Activated CD4-positive, alpha-beta T cell treated with anti-CD3 and anti-CD28 coated beads, Interleukin-2, amount 10 ng/mL, durations not matched to agents 24 days and 14 days (primary cell): ENCODE measurements at regions not wholly inside any gene's neighbourhood (a gene's known extent, or its start where the extent isn't known, plus 50 kb on each side); places are given as distances from the start of the nearest gene placed in this dataset.

Source experiments
- DNase-seq: peaks from one replicate; pipeline ENCODE4 v3.0.0; 2022
- H3K27ac Mint-ChIP-seq: one replicate; pipeline ENCODE4 v1.8.0; 2022; ENCODE audit warnings: mild to moderate bottlenecking, mixed read lengths
- H3K27me3 Mint-ChIP-seq: one replicate; pipeline ENCODE4 v1.8.0; 2022; ENCODE audit warnings: mixed read lengths
- H3K36me3 Mint-ChIP-seq: one replicate; pipeline ENCODE4 v1.8.0; 2022; ENCODE audit warnings: low read depth, mild to moderate bottlenecking, mixed read lengths
- H3K4me1 Mint-ChIP-seq: one replicate; pipeline ENCODE4 v1.8.0; 2021; ENCODE audit warnings: mixed read lengths
- H3K4me3 Mint-ChIP-seq: one replicate; pipeline ENCODE4 v1.8.0; 2022; ENCODE audit warnings: mild to moderate bottlenecking, moderate library complexity, mixed read lengths
- H3K9me3 Mint-ChIP-seq: one replicate; pipeline ENCODE4 v1.8.0; 2021; ENCODE audit warnings: mixed read lengths
- intact Hi-C: fragments of 100-400 bp; cut with micrococcal nuclease; formaldehyde crosslinking; loops from one replicate; pipeline ENCODE4 v1.15.1; 2023

GRCh38 chr9:115939065-115939765 lies 214.4 kb upstream of the PAPPA start:
- Mint-ChIP-seq H3K36me3 (no peaks in the 10 kb centered on the region), H3K27ac (no peak overlapping the region), H3K27me3 (no peaks in the 10 kb centered on the region), H3K4me3 (no peak overlapping the region), H3K4me1 (no peaks in the 10 kb centered on the region), H3K9me3 (no peaks in the 10 kb centered on the region)
- DNase-seq: no peak
- intact Hi-C loops: no loop called here

GRCh38 chr9:115941561-115942315 lies 211.9 kb upstream of the PAPPA start:
- intact Hi-C loops: no loop called here
- no peak for DNase-seq
- Mint-ChIP-seq H3K4me3 (no peak overlapping the region), H3K36me3 (no peaks in the 10 kb centered on the region), H3K9me3 (peaks cover 5% of the 10 kb centered on the region), H3K27me3 (no peaks in the 10 kb centered on the region), H3K27ac (no peak overlapping the region), H3K4me1 (no peaks in the 10 kb centered on the region)

DNA sequence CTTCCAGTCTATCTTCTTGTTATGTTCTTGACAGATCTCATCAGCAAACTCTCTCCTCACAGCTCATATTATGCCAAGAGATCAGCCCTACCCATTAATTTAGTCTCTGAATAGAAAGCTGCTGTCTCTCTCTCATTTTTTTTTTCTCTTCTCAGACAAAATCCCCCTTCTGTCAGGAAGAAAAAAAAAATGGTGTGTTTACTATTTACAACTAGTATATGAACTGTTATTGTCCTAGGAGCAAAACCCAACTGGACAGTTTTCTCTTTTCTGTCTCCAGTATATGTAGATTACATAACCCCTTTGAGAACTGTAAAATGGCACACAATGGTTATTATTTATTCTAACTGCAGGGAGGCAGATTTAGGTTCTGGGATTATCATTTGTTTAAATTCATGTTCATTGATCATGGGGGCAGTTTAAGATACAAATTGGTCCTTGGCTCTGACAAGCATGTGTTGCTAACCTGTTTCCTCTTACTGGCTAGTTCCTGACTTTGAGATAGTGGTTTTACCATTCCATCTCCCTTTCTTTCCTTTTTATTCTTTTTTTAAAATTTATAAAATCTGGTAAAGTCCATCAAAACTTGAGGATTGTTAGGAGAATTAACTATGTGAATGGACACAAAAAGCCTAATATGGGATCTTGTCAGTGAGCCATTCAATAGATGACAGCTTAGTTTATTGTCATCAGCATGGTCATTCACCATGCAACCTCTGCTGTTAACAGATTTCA lies 210.0 kb upstream of the PAPPA start:
- Mint-ChIP-seq H3K4me1 (no peaks in the 10 kb centered on the region), H3K27me3 (no peaks in the 10 kb centered on the region), H3K27ac (no peak overlapping the region), H3K9me3 (peaks cover 5% of the 10 kb centered on the region), H3K36me3 (no peaks in the 10 kb centered on the region), H3K4me3 (no peak overlapping the region)
- intact Hi-C loops: no loop called here
- DNase-seq: no peak

DNA sequence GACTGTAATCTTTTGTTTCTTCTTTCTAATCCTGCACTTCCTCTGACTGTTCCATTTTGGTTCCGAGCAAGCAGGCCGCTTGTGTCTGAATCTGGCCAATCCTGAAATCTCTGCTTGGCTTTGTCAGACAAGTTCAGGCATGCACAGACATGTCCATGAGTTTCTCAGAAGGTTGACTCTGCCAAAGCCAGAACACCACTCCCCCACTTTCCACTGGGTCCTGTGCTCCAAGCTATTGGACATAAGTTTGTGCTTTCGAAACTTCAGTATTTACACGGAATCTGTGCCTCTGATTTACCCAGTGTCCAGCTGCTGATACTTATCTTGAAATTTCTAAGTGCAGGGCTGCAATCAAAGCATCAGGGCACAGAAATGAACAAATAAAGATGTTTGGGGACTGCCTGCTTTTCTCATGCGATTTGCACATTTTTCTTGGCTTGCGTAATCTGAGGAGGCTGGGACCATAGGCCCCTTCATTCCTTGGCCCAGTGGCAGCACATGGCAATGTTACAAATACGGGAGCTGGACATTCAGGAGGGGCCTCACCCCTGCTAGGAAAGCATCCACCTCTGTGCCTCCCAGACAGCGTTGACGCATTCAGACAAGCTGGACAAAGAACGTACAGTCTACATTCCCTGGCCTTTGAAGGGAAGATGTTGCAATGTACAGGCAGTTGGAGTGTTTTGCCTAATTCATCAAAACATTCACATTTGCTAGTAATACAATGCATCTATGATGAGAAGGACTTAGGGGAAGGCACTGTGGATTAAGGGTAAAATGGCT lies 209.2 kb upstream of the PAPPA start:
- Mint-ChIP-seq H3K4me1 (no peaks in the 10 kb centered on the region), H3K27ac (no peak overlapping the region), H3K4me3 (no peak overlapping the region), H3K27me3 (no peaks in the 10 kb centered on the region), H3K9me3 (peaks cover 5% of the 10 kb centered on the region), H3K36me3 (no peaks in the 10 kb centered on the region)
- no peak for DNase-seq
- intact Hi-C loops: no loop called here

DNA sequence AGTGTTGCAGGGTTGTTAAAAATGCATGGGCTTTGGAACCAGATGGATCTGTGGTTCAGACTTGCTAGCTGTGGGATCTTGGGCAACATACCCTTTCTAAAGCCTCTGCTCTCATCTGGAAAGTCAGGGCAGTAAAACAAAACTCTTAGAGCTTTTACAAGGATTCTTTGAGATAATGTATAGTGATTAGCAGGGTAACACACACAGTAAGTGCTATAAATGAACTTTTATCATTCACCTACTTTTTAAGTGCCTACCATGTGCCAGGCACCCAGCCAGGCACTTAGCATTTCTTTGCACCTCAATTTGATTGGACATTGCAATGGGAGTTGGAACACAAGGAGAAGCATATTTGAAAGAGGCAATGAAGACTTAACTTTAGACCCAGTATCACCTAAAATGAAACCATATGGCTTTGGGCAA lies 208.6 kb upstream of the PAPPA start:
- Mint-ChIP-seq H3K4me1 (no peaks in the 10 kb centered on the region), H3K4me3 (no peak overlapping the region), H3K27ac (no peak overlapping the region), H3K36me3 (no peaks in the 10 kb centered on the region), H3K9me3 (peaks cover 5% of the 10 kb centered on the region), H3K27me3 (no peaks in the 10 kb centered on the region)
- intact Hi-C loops: no loop called here
- DNase-seq: no peak

GRCh38 chr9:115946530-115946929 lies 207.1 kb upstream of the PAPPA start:
- Mint-ChIP-seq H3K36me3 (no peaks in the 10 kb centered on the region), H3K4me1 (no peaks in the 10 kb centered on the region), H3K4me3 (no peak overlapping the region), H3K27ac (no peak overlapping the region), H3K9me3 (peaks cover 9% of the 10 kb centered on the region), H3K27me3 (no peaks in the 10 kb centered on the region)
- DNase-seq: no peak
- intact Hi-C loops: no loop called here

- no peak for DNase-seq
- intact Hi-C loops: no loop called here
- Mint-ChIP-seq H3K9me3 (peaks cover 4% of the 10 kb centered on the region), H3K36me3 (no peaks in the 10 kb centered on the region), H3K4me3 (no peak overlapping the region), H3K27ac (no peak overlapping the region), H3K27me3 (no peaks in the 10 kb centered on the region), H3K4me1 (no peaks in the 10 kb centered on the region)
Observed at GRCh38 chr9:115951977-115952376, 201.6 kb upstream of the PAPPA start.

GRCh38 chr9:115952430-115953292 lies 200.9 kb upstream of the PAPPA start:
- Mint-ChIP-seq H3K27ac (no peak overlapping the region), H3K36me3 (no peaks in the 10 kb centered on the region), H3K4me1 (no peaks in the 10 kb centered on the region), H3K4me3 (no peak overlapping the region), H3K27me3 (no peaks in the 10 kb centered on the region), H3K9me3 (peaks cover 4% of the 10 kb centered on the region)
- intact Hi-C loops: no loop called here
- DNase-seq: no peak

DNA sequence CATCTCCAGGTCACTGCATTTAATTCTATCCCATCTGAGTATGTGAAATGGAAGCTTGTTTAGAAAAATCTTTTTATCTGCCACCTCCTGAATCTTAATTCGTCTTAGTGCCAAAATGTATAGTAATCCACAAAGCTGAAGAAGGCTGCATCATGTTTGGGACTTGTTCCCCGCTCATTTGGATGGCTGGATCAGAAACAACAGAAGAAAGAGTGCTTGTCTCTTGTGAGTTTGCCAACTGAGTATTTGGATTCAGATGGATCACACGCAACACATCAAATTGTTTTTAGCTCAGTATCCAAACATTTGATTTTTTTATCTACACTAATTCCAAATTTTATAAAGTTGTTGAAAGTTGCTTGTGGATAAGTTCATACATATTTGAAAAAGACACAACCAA lies 197.2 kb upstream of the PAPPA start:
- no peaks in the 10 kb centered on the region for H3K36me3 Mint-ChIP-seq
- H3K4me1 Mint-ChIP-seq: no peaks in the 10 kb centered on the region
- intact Hi-C loops: no loop called here
- no peak for DNase-seq
- H3K27ac Mint-ChIP-seq: no peak overlapping the region
- no peaks in the 10 kb centered on the region for H3K27me3 Mint-ChIP-seq
- H3K4me3 Mint-ChIP-seq: no peak overlapping the region
- H3K9me3 Mint-ChIP-seq: no peaks in the 10 kb centered on the region

GRCh38 chr9:115957585-115957984 lies 196.0 kb upstream of the PAPPA start:
- Mint-ChIP-seq H3K4me1 (no peaks in the 10 kb centered on the region), H3K27me3 (no peaks in the 10 kb centered on the region), H3K36me3 (no peaks in the 10 kb centered on the region), H3K9me3 (no peaks in the 10 kb centered on the region), H3K4me3 (no peak overlapping the region), H3K27ac (no peak overlapping the region)
- no peak for DNase-seq
- intact Hi-C loops: no loop called here

DNA sequence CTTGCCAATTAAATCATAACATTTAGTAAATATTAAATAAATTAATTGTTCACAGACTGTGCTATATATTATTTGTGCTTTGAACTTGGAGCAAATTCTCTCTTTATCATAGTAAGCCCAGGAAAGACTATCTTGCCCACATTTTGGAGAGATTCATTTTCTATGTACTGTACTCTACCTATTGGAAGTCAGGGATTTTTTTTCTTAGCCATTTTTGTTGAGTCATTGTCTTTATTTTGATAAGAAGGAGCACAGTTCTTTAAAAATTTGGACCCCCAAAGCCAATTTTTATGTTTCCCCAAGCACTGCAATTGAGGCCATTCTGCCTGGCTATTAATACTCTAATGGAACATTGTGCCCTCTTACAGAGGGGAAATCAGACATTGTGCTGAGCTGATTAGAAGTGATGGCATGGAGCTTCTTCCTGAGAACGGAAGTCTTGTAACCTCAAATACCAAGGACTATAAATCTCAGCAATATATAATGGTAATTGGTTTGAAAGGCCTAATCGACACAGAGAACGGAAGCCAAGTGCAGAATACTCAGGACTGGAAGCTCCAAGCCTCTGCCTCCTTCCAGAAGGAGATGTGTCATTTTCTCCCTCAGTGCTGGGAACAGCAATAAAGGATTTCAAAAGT lies 188.8 kb upstream of the PAPPA start:
- Mint-ChIP-seq H3K27me3 (no peaks in the 10 kb centered on the region), H3K9me3 (no peaks in the 10 kb centered on the region), H3K4me1 (no peaks in the 10 kb centered on the region), H3K4me3 (no peak overlapping the region), H3K27ac (no peak overlapping the region), H3K36me3 (no peaks in the 10 kb centered on the region)
- no peak for DNase-seq
- intact Hi-C loops: no loop called here

DNA sequence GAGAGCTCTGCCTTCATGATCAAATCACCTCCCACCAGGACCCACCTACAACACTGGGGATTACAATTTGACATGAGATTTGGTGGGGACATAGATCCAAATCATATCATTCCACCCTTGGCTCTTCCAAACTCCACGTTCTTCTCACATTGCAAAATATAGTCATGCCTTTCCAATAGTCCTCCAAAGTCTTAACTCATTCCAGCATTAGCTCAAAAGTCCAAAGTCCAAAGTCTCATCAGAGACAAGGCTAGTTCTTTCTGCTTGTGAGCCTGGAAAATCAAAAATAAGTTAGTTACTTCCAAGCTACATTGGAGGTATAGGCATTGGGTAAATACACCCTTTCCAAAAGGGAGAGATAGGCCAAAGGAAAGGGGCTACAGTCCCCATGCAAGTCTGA lies 186.9 kb upstream of the PAPPA start:
- no peak overlapping the region for H3K27ac Mint-ChIP-seq
- intact Hi-C loops: no loop called here
- H3K4me1 Mint-ChIP-seq: no peaks in the 10 kb centered on the region
- H3K4me3 Mint-ChIP-seq: no peak overlapping the region
- no peaks in the 10 kb centered on the region for H3K36me3 Mint-ChIP-seq
- no peak for DNase-seq
- no peaks in the 10 kb centered on the region for H3K27me3 Mint-ChIP-seq
- no peaks in the 10 kb centered on the region for H3K9me3 Mint-ChIP-seq

GRCh38 chr9:115969096-115969495 lies 184.5 kb upstream of the PAPPA start:
- peak; percentile 22 for DNase-seq
- Mint-ChIP-seq H3K27ac (no peak overlapping the region), H3K36me3 (no peaks in the 10 kb centered on the region), H3K4me1 (no peaks in the 10 kb centered on the region), H3K9me3 (peaks cover 3% of the 10 kb centered on the region), H3K4me3 (no peak overlapping the region), H3K27me3 (no peaks in the 10 kb centered on the region)
- intact Hi-C loops: no loop called here
